ENCODE measurements at regions not wholly inside any gene's neighbourhood (a gene's known extent, or its start where the extent isn't known, plus 50 kb on each side); places are given as distances from the start of the nearest gene placed in this dataset.

- no peaks in the 10 kb centered on the region for H3K9me3 ChIP-seq
- 72% methylated on average over 15 of the region's 29 CpGs for WGBS
- H3K27ac ChIP-seq, result no peak overlapping the region
- TF ChIP-seq POLR2AphosphoS5 (IDR thresholded peaks at IDR 0.05) (no peak), POLR2A (IDR thresholded peaks at IDR 0.05) (no peak), CTCF (IDR thresholded peaks at IDR 0.05) (no peak), EP300 (IDR thresholded peaks at IDR 0.05) (no peak)
- H3K36me3 ChIP-seq, result no peaks in the 10 kb centered on the region
- H3K4me3 ChIP-seq, result no peak overlapping the region
- DNase-seq (ENCODE audit: low spot score in 2 of 2), result no peak
- peaks cover 40% of the 10 kb centered on the region for H3K4me1 ChIP-seq
- H3K27me3 ChIP-seq, result peaks cover 6% of the 10 kb centered on the region
Measured at GRCh38 chr21:43340491-43341377, 86.2 kb downstream of the SIK1 start.

GRCh38 chr21:43339668-43340067 is 87.3 kb downstream of the SIK1 start:
- no peak overlapping the region for H3K4me3 ChIP-seq
- TF ChIP-seq POLR2A (IDR thresholded peaks at IDR 0.05) (no peak), CTCF (IDR thresholded peaks at IDR 0.05) (no peak), EP300 (IDR thresholded peaks at IDR 0.05) (no peak), POLR2AphosphoS5 (IDR thresholded peaks at IDR 0.05) (no peak)
- peaks cover 6% of the 10 kb centered on the region for H3K27me3 ChIP-seq
- WGBS, result 72% methylated on average over 15 of the region's 16 CpGs
- DNase-seq (ENCODE audit: low spot score in 2 of 2), result no peak
- H3K27ac ChIP-seq, result no peak overlapping the region
- peaks cover 32% of the 10 kb centered on the region for H3K4me1 ChIP-seq
- H3K36me3 ChIP-seq, result no peaks in the 10 kb centered on the region
- no peaks in the 10 kb centered on the region for H3K9me3 ChIP-seq

- Histone ChIP-seq H3K4me1 (peaks cover 30% of the 10 kb centered on the region), H3K27ac (no peak overlapping the region), H3K9me3 (no peaks in the 10 kb centered on the region), H3K36me3 (no peaks in the 10 kb centered on the region), H3K4me3 (no peak overlapping the region), H3K27me3 (peaks cover 6% of the 10 kb centered on the region)
- WGBS, result 53% methylated on average over 5 of the region's 5 CpGs
- TF ChIP-seq POLR2AphosphoS5 (IDR thresholded peaks at IDR 0.05), result no peak
- no peak for TF ChIP-seq CTCF (IDR thresholded peaks at IDR 0.05)
- no peak for TF ChIP-seq EP300 (IDR thresholded peaks at IDR 0.05)
- no peak for TF ChIP-seq POLR2A (IDR thresholded peaks at IDR 0.05)
- DNase-seq (ENCODE audit: low spot score in 2 of 2), result no peak
Measured at GRCh38 chr21:43338951-43339350, 88.0 kb downstream of the SIK1 start.

- H3K9me3 ChIP-seq, result no peaks in the 10 kb centered on the region
- peaks cover 6% of the 10 kb centered on the region for H3K27me3 ChIP-seq
- 89% methylated on average over 11 of the region's 18 CpGs for WGBS
- no peak overlapping the region for H3K27ac ChIP-seq
- no peak for TF ChIP-seq POLR2AphosphoS5 (IDR thresholded peaks at IDR 0.05)
- TF ChIP-seq CTCF (IDR thresholded peaks at IDR 0.05), result no peak
- TF ChIP-seq EP300 (IDR thresholded peaks at IDR 0.05), result no peak
- no peak for TF ChIP-seq POLR2A (IDR thresholded peaks at IDR 0.05)
- no peaks in the 10 kb centered on the region for H3K36me3 ChIP-seq
- H3K4me3 ChIP-seq, result no peak overlapping the region
- peaks cover 30% of the 10 kb centered on the region for H3K4me1 ChIP-seq
- no peak for DNase-seq (ENCODE audit: low spot score in 2 of 2)
Measured at GRCh38 chr21:43337901-43338655, 88.9 kb downstream of the SIK1 start.

GRCh38 chr21:43335119-43335518 is 91.8 kb downstream of the SIK1 start:
- Histone ChIP-seq H3K9me3 (no peaks in the 10 kb centered on the region), H3K27ac (no peak overlapping the region), H3K4me1 (peaks cover 29% of the 10 kb centered on the region), H3K4me3 (no peak overlapping the region), H3K27me3 (peaks cover 6% of the 10 kb centered on the region), H3K36me3 (no peaks in the 10 kb centered on the region)
- 90% methylated on average over 10 of the region's 10 CpGs for WGBS
- no peak for DNase-seq (ENCODE audit: low spot score in 2 of 2)
- TF ChIP-seq EP300 (IDR thresholded peaks at IDR 0.05) (no peak), POLR2A (IDR thresholded peaks at IDR 0.05) (no peak), POLR2AphosphoS5 (IDR thresholded peaks at IDR 0.05) (no peak), CTCF (IDR thresholded peaks at IDR 0.05) (no peak)
